Tibial nerve (tissue), 4 donors: ENCODE measurements at regions not wholly inside any gene's neighbourhood (a gene's known extent, or its start where the extent isn't known, plus 50 kb on each side); places are given as distances from the start of the nearest gene placed in this dataset.

ENCODE experiments used
- DNase-seq, 2 donors: peaks; one replicate each; pipeline ENCODE4 v3.0.0-alpha.2; 2019; ENCODE audit warnings: low spot score in 2 of 2
- H3K27ac ChIP-seq, 4 donors: fragments of 200-600 bp; sonication (generic) in 3 of 4; one replicate each; pipeline ENCODE4 v1.5.1; 2017 to 2019; ENCODE audit warnings: mild to moderate bottlenecking in 1 of 4
- H3K27me3 ChIP-seq, 2 donors: fragments of 200-600 bp; sonication (generic) in 1 of 2; one replicate each; pipeline versions ENCODE4 v1.5.1 to v1.6.0; 2017 to 2019
- H3K36me3 ChIP-seq, 3 donors: fragments of 200-600 bp; sonication (generic); one replicate each; pipeline ENCODE4 v1.5.1; 2018 to 2019
- H3K4me1 ChIP-seq, 4 donors: fragments of 200-600 bp; sonication (generic) in 3 of 4; one replicate each; pipeline ENCODE4 v1.5.1; 2017 to 2019
- H3K4me3 ChIP-seq, 4 donors: fragments of 200-600 bp; sonication (generic) in 3 of 4; one replicate each; pipeline ENCODE4 v1.5.1; 2017 to 2019; ENCODE audit warnings: mild to moderate bottlenecking in 1 of 4, moderate library complexity in 1 of 4
- H3K9me3 ChIP-seq, 4 donors: fragments of 200-600 bp; sonication (generic) in 3 of 4; one replicate each; pipeline ENCODE4 v1.5.1; 2017 to 2019
- CTCF ChIP-seq, 5 experiments: fragments of 200-600 bp in 3 of 5; fragments of 450-650 bp in 2 of 5; sonication (generic) in 3 of 5; IDR thresholded peaks; one replicate each; pipeline ENCODE4 v1.5.1; 2016 to 2019; ENCODE audit warnings: antibody characterized with exemption in 5 of 5, mild to moderate bottlenecking in 3 of 5, moderate library complexity in 2 of 5
- EP300 ChIP-seq, 2 donors: sonication (generic); formaldehyde crosslinking; IDR thresholded peaks; one replicate each; pipeline ENCODE4 v1.6.1; 2017; ENCODE audit warnings: antibody characterized with exemption in 2 of 2, mild to moderate bottlenecking in 1 of 2
- POLR2A ChIP-seq, 2 donors: fragments of 450-650 bp; IDR thresholded peaks; one replicate each; pipeline ENCODE4 v1.6.1; 2017; ENCODE audit warnings: antibody characterized with exemption in 2 of 2, mild to moderate bottlenecking in 2 of 2, moderate library complexity in 2 of 2
- WGBS, 2 donors: methylation state at CpG; one replicate each; pipeline ENCODE4 v1.1.5; 2018; 5-methylcytosine and 5-hydroxymethylcytosine counted together

GRCh38 chr7:86190351-86190750, 453.4 kb upstream of the GRM3 start:
- Histone ChIP-seq H3K4me3 (no peak overlapping the region), H3K27ac (no peak overlapping the region), H3K27me3 (no peaks in the 10 kb centered on the region), H3K36me3 (no peaks in the 10 kb centered on the region), H3K9me3 (no peaks in the 10 kb centered on the region), H3K4me1 (no peaks in the 10 kb centered on the region)
- DNase-seq = no peak
- no peak for TF ChIP-seq CTCF (IDR thresholded peaks at IDR 0.05)
- no peak for TF ChIP-seq EP300 (IDR thresholded peaks at IDR 0.05)
- no peak for TF ChIP-seq POLR2A (IDR thresholded peaks at IDR 0.05)

- 78 to 90% methylated on average over 3 of the region's 3 CpGs for WGBS, 2 donors
- Histone ChIP-seq H3K27me3 (no peaks in the 10 kb centered on the region), H3K4me1 (no peaks in the 10 kb centered on the region), H3K4me3 (no peak overlapping the region), H3K27ac (no peak overlapping the region), H3K36me3 (no peaks in the 10 kb centered on the region), H3K9me3 (no peaks in the 10 kb centered on the region)
- DNase-seq = no peak
- TF ChIP-seq CTCF (IDR thresholded peaks at IDR 0.05) (no peak), EP300 (IDR thresholded peaks at IDR 0.05) (no peak), POLR2A (IDR thresholded peaks at IDR 0.05) (no peak)
Observed at GRCh38 chr7:86181474-86181873, 462.2 kb upstream of the GRM3 start.

GRCh38 chr7:86164827-86165226, 478.9 kb upstream of the GRM3 start:
- TF ChIP-seq POLR2A (IDR thresholded peaks at IDR 0.05) = no peak
- no peak for TF ChIP-seq CTCF (IDR thresholded peaks at IDR 0.05)
- H3K27ac ChIP-seq = no peak overlapping the region
- no peak for DNase-seq
- H3K4me3 ChIP-seq = no peak overlapping the region
- no peaks in the 10 kb centered on the region for H3K9me3 ChIP-seq
- no peaks in the 10 kb centered on the region for H3K27me3 ChIP-seq
- H3K36me3 ChIP-seq = no peaks in the 10 kb centered on the region
- WGBS, 2 donors = 72 to 75% methylated on average over 1 of the region's 1 CpG
- no peaks in the 10 kb centered on the region for H3K4me1 ChIP-seq

- no peak for DNase-seq
- Histone ChIP-seq H3K4me3 (no peak overlapping the region), H3K36me3 (no peaks in the 10 kb centered on the region), H3K9me3 (peaks cover 0 to 8% (median 0%) of the 10 kb centered on the region in 4 donors), H3K27me3 (no peaks in the 10 kb centered on the region), H3K4me1 (no peaks in the 10 kb centered on the region), H3K27ac (no peak overlapping the region)
- WGBS, 2 donors = 74 to 88% methylated on average over 3 to 4 of the region's 4 CpGs
- no peak for TF ChIP-seq CTCF (IDR thresholded peaks at IDR 0.05)
- no peak for TF ChIP-seq POLR2A (IDR thresholded peaks at IDR 0.05)
- TF ChIP-seq EP300 (IDR thresholded peaks at IDR 0.05) = no peak
Observed at GRCh38 chr7:86158111-86158510, 485.6 kb upstream of the GRM3 start.

GRCh38 chr7:86155623-86156022, 488.1 kb upstream of the GRM3 start:
- 88 to 91% methylated on average over 2 of the region's 2 CpGs for WGBS, 2 donors
- TF ChIP-seq CTCF (IDR thresholded peaks at IDR 0.05) (no peak), EP300 (IDR thresholded peaks at IDR 0.05) (no peak), POLR2A (IDR thresholded peaks at IDR 0.05) (no peak)
- Histone ChIP-seq H3K27ac (no peak overlapping the region), H3K9me3 (peaks cover 0 to 11% (median 0%) of the 10 kb centered on the region in 4 donors), H3K27me3 (no peaks in the 10 kb centered on the region), H3K36me3 (no peaks in the 10 kb centered on the region), H3K4me1 (no peaks in the 10 kb centered on the region), H3K4me3 (no peak overlapping the region)
- DNase-seq = no peak
